ENCODE measurements at regions not wholly inside any gene's neighbourhood (a gene's known extent, or its start where the extent isn't known, plus 50 kb on each side); places are given as distances from the start of the nearest gene placed in this dataset.

DNA sequence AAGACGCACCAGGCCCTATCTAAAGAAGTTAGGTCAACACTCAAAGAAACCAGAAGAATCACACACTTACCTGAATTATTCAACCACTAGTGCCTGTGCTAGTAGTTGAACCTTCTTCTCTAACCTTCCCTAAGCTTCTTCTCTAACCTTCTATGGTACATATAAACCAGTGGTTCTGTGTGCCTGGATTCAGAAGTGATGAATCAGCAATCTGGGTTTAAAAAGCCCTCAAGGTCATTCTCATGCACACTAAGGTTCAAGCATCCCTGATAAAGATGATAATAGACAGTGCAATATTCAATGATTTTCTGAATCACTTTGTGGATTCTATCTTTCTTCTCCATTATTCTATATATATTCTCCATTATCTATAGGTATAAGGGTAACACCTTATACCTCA, 271.4 kb upstream of the TBX18 start:
- no peaks in the 10 kb centered on the region for H3K9me1 ChIP-seq (ENCODE audit: control insufficient read depth, insufficient read depth, low read length)
- ATAC-seq (no peak), FAIRE-seq (no peak), DNase-seq (ENCODE audit: extremely low read depth in 1 of 4, low spot score in 3 of 4) (no peak)
- H3K4me2 ChIP-seq (ENCODE audit: insufficient read depth, low read length), result no peak overlapping the region
- no peak overlapping the region for H3K27ac ChIP-seq (ENCODE audit: extremely low read depth, low read depth, low read length)
- intact Hi-C loops (cut with micrococcal nuclease) (no loop called here), in situ Hi-C loops (cut with MboI) (no loop called here)
- TF ChIP-seq GATAD2A (IDR thresholded peaks at IDR 0.05) (no peak), ZNF316 (IDR thresholded peaks at IDR 0.05) (peak; percentile 60; the same call in 1 of the 2 replicates), MAFK (IDR thresholded peaks at IDR 0.05; ENCODE audit: low read length) (peak; percentile 73), C11orf30 (IDR thresholded peaks at IDR 0.05; ENCODE audit: low read depth) (peak; percentile 60; the same call in 1 of the 2 replicates), MAFF (IDR thresholded peaks at IDR 0.05; ENCODE audit: low read length) (peak; percentile 57), RBM17 (IDR thresholded peaks at IDR 0.05; ENCODE audit: borderline replicate concordance, low read depth, low read length) (no peak), MAFG (tag; conservative IDR thresholded peaks at IDR 0.05) (peak; percentile 59)
- TF ChIP-seq, protein P1, sequence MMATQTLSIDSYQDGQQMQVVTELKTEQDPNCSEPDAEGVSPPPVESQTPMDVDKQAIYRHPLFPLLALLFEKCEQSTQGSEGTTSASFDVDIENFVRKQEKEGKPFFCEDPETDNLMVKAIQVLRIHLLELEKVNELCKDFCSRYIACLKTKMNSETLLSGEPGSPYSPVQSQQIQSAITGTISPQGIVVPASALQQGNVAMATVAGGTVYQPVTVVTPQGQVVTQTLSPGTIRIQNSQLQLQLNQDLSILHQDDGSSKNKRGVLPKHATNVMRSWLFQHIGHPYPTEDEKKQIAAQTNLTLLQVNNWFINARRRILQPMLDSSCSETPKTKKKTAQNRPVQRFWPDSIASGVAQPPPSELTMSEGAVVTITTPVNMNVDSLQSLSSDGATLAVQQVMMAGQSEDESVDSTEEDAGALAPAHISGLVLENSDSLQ (IDR thresholded peaks at IDR 0.05), result no peak
- H3K79me2 ChIP-seq (ENCODE audit: control insufficient read depth, insufficient read depth, low read length), result no peaks in the 10 kb centered on the region
- H3K36me3 ChIP-seq (ENCODE audit: control insufficient read depth, insufficient read depth, low read length), result no peaks in the 10 kb centered on the region
- H4K20me1 ChIP-seq (replicated peaks; ENCODE audit: control insufficient read depth, insufficient read depth, low read length), result no peaks in the 10 kb centered on the region
- H3K9me3 ChIP-seq (replicated peaks; ENCODE audit: control insufficient read depth, insufficient read depth, low read depth, low read length), result no peaks in the 10 kb centered on the region
- H3K27me3 ChIP-seq (ENCODE audit: control insufficient read depth in 2 of 2, insufficient read depth in 2 of 2, low read length in 2 of 2), result no peaks in the 10 kb centered on the region
- H3K4me1 ChIP-seq (replicated peaks in 1 of 2; ENCODE audit: control insufficient read depth in 2 of 2, insufficient read depth in 2 of 2, low read length in 2 of 2), result no peaks in the 10 kb centered on the region; a peak in 1 of 5 replicates
- no peak overlapping the region for H2AFZ ChIP-seq (ENCODE audit: low read depth, low read length)
- CTCF ChIA-PET (ENCODE audit: low intra/inter-chr PET ratio), result no interaction called here
- no TSS peak for BruUV-seq (replicated peaks)
- H3K4me3 ChIP-seq, result no peak overlapping the region
- H3K9ac ChIP-seq (ENCODE audit: insufficient read depth in 1 of 2, low read depth in 2 of 2, low read length in 2 of 2), result no peak overlapping the region
- 0% methylated on average over 1 of the region's 1 CpG for WGBS (ENCODE audit: insufficient coverage, low coverage, missing lambda C conversion rate)
- POLR2A ChIA-PET, result no interaction called here

Measured in K562 (cell line).